SK-N-SH (cell line): ENCODE measurements at regions not wholly inside any gene's neighbourhood (a gene's known extent, or its start where the extent isn't known, plus 50 kb on each side); places are given as distances from the start of the nearest gene placed in this dataset.

Source experiments
- CTCF ChIA-PET: fragments of 300-600, 350-600 bp; formaldehyde crosslinking; extraction: SDS; loops from one replicate; lab custom pipeline; 2021; lab: Yijun Ruan, JAX
- POLR2A ChIA-PET: fragments of 350-600 bp; sonication (Branson Sonifier 250); formaldehyde crosslinking; extraction: SDS; loops from one replicate; lab custom pipeline; 2020; ENCODE audit warnings: antibody characterized with exemption, inconsistent platforms; lab: Yijun Ruan, JAX
- DNase-seq: peaks from one replicate; pipeline ENCODE4 v3.0.0; 2012
- H2AFZ ChIP-seq: fragments of 200-600 bp; sonication (generic); 2 replicates; pipeline ENCODE4 v1.8.1; 2016; ENCODE audit warnings: antibody characterized with exemption, mild to moderate bottlenecking, low read depth
- H3F3A ChIP-seq: fragments of 200-600 bp; sonication (generic); replicated peaks from 2 replicates; pipeline ENCODE3; 2016; ENCODE audit warnings: antibody characterized with exemption, mild to moderate bottlenecking; ENCODE audit not compliant: insufficient read depth
- H3K27ac ChIP-seq, 2 experiments: fragments of 200-500 bp in 1 of 2; fragments of 200-600 bp in 1 of 2; sonication (Bioruptor generic) in 1 of 2; sonication (generic), shearing (Covaris generic) in 1 of 2; 2 replicates each; pipeline versions ENCODE4 v1.5.1 to v1.6.1; 2014 to 2016; ENCODE audit warnings: low read depth in 2 of 2, inconsistent platforms in 1 of 2, low read length in 1 of 2, mild to moderate bottlenecking in 1 of 2, mixed read lengths in 1 of 2
- H3K27me3 ChIP-seq: fragments of 200-600 bp; sonication (generic), shearing (Covaris generic); 2 replicates; pipeline ENCODE4 v1.6.1; 2016; ENCODE audit warnings: mixed run types; ENCODE audit not compliant: insufficient read depth
- H3K36me3 ChIP-seq, 2 experiments: fragments of 200-500 bp in 1 of 2; fragments of 200-600 bp in 1 of 2; sonication (Bioruptor generic) in 1 of 2; sonication (generic) in 1 of 2; replicated peaks in 1 of 2; 2 replicates each; pipeline versions ENCODE3 to v1.5.1; 2014 to 2016; ENCODE audit warnings: low read length in 1 of 2, mild to moderate bottlenecking in 1 of 2; ENCODE audit not compliant: insufficient read depth in 2 of 2, control insufficient read depth in 1 of 2
- H3K4me1 ChIP-seq, 2 experiments: fragments of 200-500 bp in 1 of 2; fragments of 200-600 bp in 1 of 2; sonication (Bioruptor generic) in 1 of 2; sonication (generic), shearing (Covaris generic) in 1 of 2; 2 replicates each; pipeline versions ENCODE4 v1.5.1 to v1.6.1; 2014 to 2016; ENCODE audit warnings: low read depth in 1 of 2, low read length in 1 of 2, mixed run types in 1 of 2; ENCODE audit not compliant: insufficient read depth in 2 of 2, control insufficient read depth in 1 of 2
- H3K4me2 ChIP-seq: fragments of 200-600 bp; sonication (generic), shearing (Covaris generic); 2 replicates; pipeline ENCODE4 v1.6.1; 2017; ENCODE audit warnings: mixed run types
- H3K4me3 ChIP-seq, 2 experiments: fragments of 200-500 bp in 1 of 2; fragments of 200-600 bp in 1 of 2; sonication (Bioruptor generic) in 1 of 2; sonication (generic), shearing (Covaris generic) in 1 of 2; 2 replicates each; pipeline versions ENCODE4 v1.5.1 to v1.8.1; 2014 to 2016; ENCODE audit warnings: low read depth in 2 of 2, inconsistent platforms in 1 of 2, low read length in 1 of 2, mild to moderate bottlenecking in 1 of 2, mixed read lengths in 1 of 2, moderate library complexity in 1 of 2
- H3K79me2 ChIP-seq: fragments of 200-600 bp; sonication (generic); 2 replicates; pipeline ENCODE4 v1.8.1; 2017; ENCODE audit warnings: mild to moderate bottlenecking; ENCODE audit not compliant: insufficient read depth
- H3K9ac ChIP-seq: fragments of 200-600 bp; sonication (generic); 2 replicates; pipeline ENCODE4 v1.6.1; 2017; ENCODE audit warnings: mixed run types
- H3K9me2 ChIP-seq: fragments of 200-600 bp; sonication (generic); 2 replicates; pipeline ENCODE4 v1.6.1; 2017; ENCODE audit warnings: mixed run types
- H3K9me3 ChIP-seq: fragments of 200-600 bp; sonication (generic); 2 replicates; pipeline ENCODE4 v1.6.1; 2017; ENCODE audit warnings: mixed run types, mild to moderate bottlenecking, moderate library complexity
- H4K20me1 ChIP-seq: fragments of 200-600 bp; sonication (generic); 2 replicates; pipeline ENCODE4 v1.6.1; 2017; ENCODE audit warnings: mild to moderate bottlenecking, mixed run types; ENCODE audit not compliant: insufficient read depth
- CTCF ChIP-seq: fragments of 200-600 bp; sonication (generic); IDR thresholded peaks from 2 replicates; pipeline ENCODE4 v1.6.1; 2017; ENCODE audit warnings: antibody characterized with exemption, mild to moderate bottlenecking, moderate library complexity
- ELF1 ChIP-seq: IDR thresholded peaks from 2 replicates; pipeline ENCODE4 v1.4.0; 2012
- EP300 ChIP-seq, 2 experiments: IDR thresholded peaks; 2 replicates each; pipeline versions ENCODE4 v1.4.0 to v1.6.1; 2012; ENCODE audit warnings: borderline replicate concordance in 1 of 2, low read depth in 1 of 2, low read length in 1 of 2
- EZH2phosphoT487 ChIP-seq: fragments of 200-600 bp; sonication (generic); IDR thresholded peaks from 2 replicates; pipeline ENCODE4 v1.6.1; 2017; ENCODE audit warnings: low read depth, mixed run types, mild to moderate bottlenecking, antibody characterized with exemption, moderate library complexity, borderline replicate concordance
- FOSL2 ChIP-seq: IDR thresholded peaks from 2 replicates; pipeline ENCODE4 v1.4.0; 2012; ENCODE audit warnings: low read depth, mild to moderate bottlenecking, moderate library complexity, borderline replicate concordance
- IRF3 ChIP-seq: fragments of 150-350 bp; IDR thresholded peaks from 2 replicates; pipeline ENCODE4 v1.6.1; 2016; ENCODE audit warnings: mild to moderate bottlenecking, low read depth, low read length
- JUND ChIP-seq: IDR thresholded peaks from 2 replicates; pipeline ENCODE4 v1.4.0; 2012
- MAX ChIP-seq: IDR thresholded peaks from 2 replicates; pipeline ENCODE4 v1.4.0; 2012; ENCODE audit warnings: low read depth
- MXI1 ChIP-seq: IDR thresholded peaks from 2 replicates; pipeline ENCODE4 v1.6.1; 2012; ENCODE audit warnings: mild to moderate bottlenecking, low read depth, low read length, improper control_type of control experiment
- NFIC ChIP-seq: IDR thresholded peaks from 2 replicates; pipeline ENCODE4 v1.4.0; 2012; ENCODE audit warnings: borderline replicate concordance
- PBX3 ChIP-seq: IDR thresholded peaks from 2 replicates; pipeline ENCODE4; 2012
- POLR2AphosphoS5 ChIP-seq: IDR thresholded peaks from 2 replicates; pipeline ENCODE4 v1.6.1; 2012; ENCODE audit warnings: low read depth, low read length
- RAD21 ChIP-seq: IDR thresholded peaks from 2 replicates; pipeline ENCODE4 v1.6.1; 2012; ENCODE audit warnings: mild to moderate bottlenecking, low read length
- RCOR1 ChIP-seq: fragments of 150-350 bp; IDR thresholded peaks from 2 replicates; pipeline ENCODE4 v1.6.1; 2017; ENCODE audit warnings: antibody characterized with exemption, low read length
- RXRA ChIP-seq: IDR thresholded peaks from 2 replicates; pipeline ENCODE4 v1.4.0; 2012; ENCODE audit warnings: low read depth, mild to moderate bottlenecking, borderline replicate concordance
- SMC3 ChIP-seq: IDR thresholded peaks from 2 replicates; pipeline ENCODE4 v1.6.1; 2012; ENCODE audit warnings: low read depth, low read length, improper control_type of control experiment
- TAF1 ChIP-seq: IDR thresholded peaks from 2 replicates; pipeline ENCODE4 v1.6.1; 2012; ENCODE audit warnings: low read depth, mild to moderate bottlenecking, low read length, moderate library complexity, borderline replicate concordance
- TCF12 ChIP-seq: IDR thresholded peaks from 2 replicates; pipeline ENCODE4 v1.4.0; 2012
- TEAD4 ChIP-seq: IDR thresholded peaks from 2 replicates; pipeline ENCODE4 v1.4.0; 2012; ENCODE audit warnings: mild to moderate bottlenecking, borderline replicate concordance; ENCODE audit not compliant: insufficient read depth
- WGBS: methylation state at CpG from one replicate; pipeline ENCODE4 v1.1.6; 2017; ENCODE audit warnings: low lambda C conversion rate; 5-methylcytosine and 5-hydroxymethylcytosine counted together

GRCh38 chr7:125169088-125169487, 239.5 kb upstream of the POT1 start (continued):
- TF ChIP-seq CTCF, result no peak
- no peak for TF ChIP-seq JUND

- Histone ChIP-seq H3K27me3 (no peaks in the 10 kb centered on the region), H3K9me2 (no peaks in the 10 kb centered on the region), H2AFZ (no peak overlapping the region), H3K9ac (no peak overlapping the region), H4K20me1 (no peaks in the 10 kb centered on the region), H3K36me3 (no peaks in the 10 kb centered on the region), H3K4me2 (no peak overlapping the region), H3K4me3 (no peak overlapping the region), H3K79me2 (no peaks in the 10 kb centered on the region), H3K27ac (no peak overlapping the region), H3F3A (no peaks in the 10 kb centered on the region), H3K4me1 (no peaks in the 10 kb centered on the region), H3K9me3 (no peaks in the 10 kb centered on the region)
- no peak for TF ChIP-seq POLR2AphosphoS5
- TF ChIP-seq EP300 (IDR thresholded peaks at IDR 0.05; ENCODE audit: borderline replicate concordance in 1 of 2, low read depth in 1 of 2, low read length in 1 of 2), result no peak
- TF ChIP-seq TEAD4, result no peak
- no peak for TF ChIP-seq PBX3
- TF ChIP-seq TAF1, result no peak
- TF ChIP-seq SMC3, result no peak
- no peak for TF ChIP-seq FOSL2
- no peak for TF ChIP-seq MXI1
- TF ChIP-seq IRF3, result no peak
- TF ChIP-seq TCF12, result no peak
- no peak for DNase-seq
- POLR2A ChIA-PET, result no interaction called here
- CTCF ChIA-PET, result no interaction called here
- WGBS, result 67% methylated on average over 1 of the region's 1 CpG
Measured at GRCh38 chr7:125154930-125155329, 225.3 kb upstream of the POT1 start.

- Histone ChIP-seq H2AFZ (no peak overlapping the region), H3K9ac (no peak overlapping the region), H3K4me3 (no peak overlapping the region), H3K9me2 (no peaks in the 10 kb centered on the region), H4K20me1 (no peaks in the 10 kb centered on the region), H3F3A (no peaks in the 10 kb centered on the region), H3K36me3 (no peaks in the 10 kb centered on the region), H3K27me3 (no peaks in the 10 kb centered on the region), H3K27ac (no peak overlapping the region), H3K4me1 (no peaks in the 10 kb centered on the region), H3K9me3 (no peaks in the 10 kb centered on the region), H3K4me2 (no peak overlapping the region), H3K79me2 (no peaks in the 10 kb centered on the region)
- WGBS, result 31% methylated on average over 1 of the region's 1 CpG
- POLR2A ChIA-PET, result no interaction called here
- CTCF ChIA-PET, result interaction anchor here (0.6 kb wide), 1 partner anchor 125 kb away, joined by 3 read pairs; no protein-coding TSS in a partner anchor
- DNase-seq, result no peak
- TF ChIP-seq RXRA (no peak), ELF1 (no peak), EP300 (IDR thresholded peaks at IDR 0.05; ENCODE audit: borderline replicate concordance in 1 of 2, low read depth in 1 of 2, low read length in 1 of 2) (no peak), NFIC (no peak), MXI1 (no peak), SMC3 (no peak), RAD21 (no peak), POLR2AphosphoS5 (no peak), TCF12 (no peak), MAX (no peak), RCOR1 (no peak), PBX3 (no peak), EZH2phosphoT487 (no peak), CTCF (no peak)
Measured at GRCh38 chr7:125149151-125149550, 219.5 kb upstream of the POT1 start.
